Fibroblast of the aortic adventitia (primary cell): ENCODE measurements at regions not wholly inside any gene's neighbourhood (a gene's known extent, or its start where the extent isn't known, plus 50 kb on each side); places are given as distances from the start of the nearest gene placed in this dataset. TPM values are rescaled to one million over a fixed set of nuclear protein-coding genes. Genes with fewer than 3 reads are reported as not detected.

Experiments
- DNase-seq: peaks from one replicate; pipeline ENCODE4 v3.0.0-alpha.2; 2010; ENCODE audit warnings: low read depth
- H3K4me3 ChIP-seq: 2 replicates; pipeline ENCODE4 v1.5.1; 2011; ENCODE audit warnings: low read depth, mild to moderate bottlenecking, control low read depth, low read length, moderate library complexity
- small RNA-seq: library from RNA; depleted of rRNA; stranded (forward); fragments of <200 nt; gene quantifications from one replicate; pipeline ENCODE3, GENCODE V24; 2012
- TF ChIP-seq, protein P1 (sequence below): IDR thresholded peaks from 2 replicates; pipeline ENCODE4 v1.5.1; 2011; ENCODE audit warnings: mild to moderate bottlenecking, low read length, control low read depth, inconsistent platforms; ENCODE audit not compliant: insufficient read depth

DNA sequence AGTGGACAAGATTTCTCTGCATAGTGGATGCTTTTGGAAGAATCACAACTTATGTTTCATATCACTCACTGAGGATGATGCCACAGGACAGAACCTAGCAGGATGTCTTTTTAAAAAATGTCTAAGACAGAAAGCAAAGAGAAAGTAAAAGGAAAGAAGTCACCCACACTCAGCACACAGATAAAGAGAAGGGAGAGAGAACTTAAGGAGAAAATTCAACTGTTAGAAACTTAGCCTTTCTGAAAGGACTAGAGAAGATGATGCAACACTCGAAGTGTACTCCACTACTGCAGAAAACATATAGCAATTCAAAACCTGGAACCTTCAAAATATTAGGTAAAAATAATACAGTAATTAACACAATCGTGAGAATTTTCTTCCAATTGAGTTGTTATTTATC, 52.8 kb upstream of the STK26 start:
- TF ChIP-seq, protein P1, sequence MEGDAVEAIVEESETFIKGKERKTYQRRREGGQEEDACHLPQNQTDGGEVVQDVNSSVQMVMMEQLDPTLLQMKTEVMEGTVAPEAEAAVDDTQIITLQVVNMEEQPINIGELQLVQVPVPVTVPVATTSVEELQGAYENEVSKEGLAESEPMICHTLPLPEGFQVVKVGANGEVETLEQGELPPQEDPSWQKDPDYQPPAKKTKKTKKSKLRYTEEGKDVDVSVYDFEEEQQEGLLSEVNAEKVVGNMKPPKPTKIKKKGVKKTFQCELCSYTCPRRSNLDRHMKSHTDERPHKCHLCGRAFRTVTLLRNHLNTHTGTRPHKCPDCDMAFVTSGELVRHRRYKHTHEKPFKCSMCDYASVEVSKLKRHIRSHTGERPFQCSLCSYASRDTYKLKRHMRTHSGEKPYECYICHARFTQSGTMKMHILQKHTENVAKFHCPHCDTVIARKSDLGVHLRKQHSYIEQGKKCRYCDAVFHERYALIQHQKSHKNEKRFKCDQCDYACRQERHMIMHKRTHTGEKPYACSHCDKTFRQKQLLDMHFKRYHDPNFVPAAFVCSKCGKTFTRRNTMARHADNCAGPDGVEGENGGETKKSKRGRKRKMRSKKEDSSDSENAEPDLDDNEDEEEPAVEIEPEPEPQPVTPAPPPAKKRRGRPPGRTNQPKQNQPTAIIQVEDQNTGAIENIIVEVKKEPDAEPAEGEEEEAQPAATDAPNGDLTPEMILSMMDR, result no peak
- H3K4me3 ChIP-seq, result no peak overlapping the region
- no peak for DNase-seq

Small RNAs in the stretch of these regions (small RNA-seq; reads per million reads assigned to genes)
- gene AL008629.1, result not detected
- not detected for gene HDGFP1
- not detected for gene MCRIP2P1
- not detected for gene RNA5SP514
